ENCODE measurements at regions not wholly inside any gene's neighbourhood (a gene's known extent, or its start where the extent isn't known, plus 50 kb on each side); places are given as distances from the start of the nearest gene placed in this dataset.

- DNase-seq: no peak
These were observed 416.4 kb downstream of the TCERG1L start for GRCh38 chr10:130895161-130895560.

DNA sequence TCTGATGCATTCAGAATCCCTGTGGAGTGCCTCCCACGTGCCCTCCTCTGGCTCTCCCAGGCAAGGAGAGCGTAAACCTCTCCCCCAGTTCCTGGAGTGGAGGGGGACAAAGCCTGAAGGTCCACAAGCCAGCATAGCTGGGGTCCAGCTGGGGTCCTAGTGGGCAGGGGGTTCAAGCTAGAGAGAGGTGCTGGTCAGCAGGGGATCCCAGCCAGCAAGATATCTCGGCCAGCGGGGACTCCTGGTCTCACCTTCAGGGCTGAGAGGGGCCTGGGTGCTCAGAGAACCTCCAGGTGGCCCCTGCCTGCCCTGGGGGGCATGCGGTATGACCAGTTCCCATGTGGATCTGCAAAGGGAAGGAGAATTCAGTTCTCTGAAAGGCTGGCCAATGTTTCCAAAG, 413.7 kb downstream of the TCERG1L start:
- no peak for DNase-seq

- no peak for DNase-seq
These were observed 413.1 kb downstream of the TCERG1L start for GRCh38 chr10:130898381-130898780.

- no peak for DNase-seq
These were observed 411.7 kb downstream of the TCERG1L start for GRCh38 chr10:130899856-130900255.

DNA sequence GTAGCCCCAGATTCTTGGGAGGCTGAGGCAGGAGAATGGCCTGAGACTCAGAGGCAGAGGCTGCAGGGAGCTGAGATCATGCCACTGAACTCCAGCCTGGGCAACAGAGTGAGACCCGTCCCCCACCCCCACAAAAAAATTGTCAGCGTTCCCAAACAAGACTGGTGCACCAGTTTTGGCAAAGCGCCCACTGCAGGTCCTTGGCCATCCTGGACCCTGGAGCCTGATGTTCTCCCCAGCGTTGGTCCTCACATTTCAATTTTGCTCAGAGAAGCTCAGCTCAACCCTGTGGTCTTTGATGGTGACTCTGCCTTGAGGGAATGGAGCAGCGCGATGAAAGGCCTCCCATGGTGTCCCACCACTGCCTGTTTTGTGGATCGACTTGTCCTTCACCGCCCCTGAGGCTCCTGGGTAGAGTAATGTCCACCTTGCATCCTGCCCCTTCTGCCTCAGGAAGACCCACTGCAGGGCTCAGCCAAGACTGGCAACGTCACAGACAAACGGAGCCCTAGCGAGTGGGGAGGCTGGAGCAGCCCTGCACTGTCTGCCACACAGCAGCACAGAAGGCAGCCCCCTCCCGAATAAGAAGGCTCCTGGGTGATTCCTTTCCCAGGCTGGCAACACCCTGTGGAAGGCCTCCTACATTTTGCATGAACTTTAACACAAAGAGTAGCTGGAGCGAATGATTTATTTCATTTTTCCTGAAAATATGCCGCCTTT, 410.9 kb downstream of the TCERG1L start:
- DNase-seq: no peak

DNA sequence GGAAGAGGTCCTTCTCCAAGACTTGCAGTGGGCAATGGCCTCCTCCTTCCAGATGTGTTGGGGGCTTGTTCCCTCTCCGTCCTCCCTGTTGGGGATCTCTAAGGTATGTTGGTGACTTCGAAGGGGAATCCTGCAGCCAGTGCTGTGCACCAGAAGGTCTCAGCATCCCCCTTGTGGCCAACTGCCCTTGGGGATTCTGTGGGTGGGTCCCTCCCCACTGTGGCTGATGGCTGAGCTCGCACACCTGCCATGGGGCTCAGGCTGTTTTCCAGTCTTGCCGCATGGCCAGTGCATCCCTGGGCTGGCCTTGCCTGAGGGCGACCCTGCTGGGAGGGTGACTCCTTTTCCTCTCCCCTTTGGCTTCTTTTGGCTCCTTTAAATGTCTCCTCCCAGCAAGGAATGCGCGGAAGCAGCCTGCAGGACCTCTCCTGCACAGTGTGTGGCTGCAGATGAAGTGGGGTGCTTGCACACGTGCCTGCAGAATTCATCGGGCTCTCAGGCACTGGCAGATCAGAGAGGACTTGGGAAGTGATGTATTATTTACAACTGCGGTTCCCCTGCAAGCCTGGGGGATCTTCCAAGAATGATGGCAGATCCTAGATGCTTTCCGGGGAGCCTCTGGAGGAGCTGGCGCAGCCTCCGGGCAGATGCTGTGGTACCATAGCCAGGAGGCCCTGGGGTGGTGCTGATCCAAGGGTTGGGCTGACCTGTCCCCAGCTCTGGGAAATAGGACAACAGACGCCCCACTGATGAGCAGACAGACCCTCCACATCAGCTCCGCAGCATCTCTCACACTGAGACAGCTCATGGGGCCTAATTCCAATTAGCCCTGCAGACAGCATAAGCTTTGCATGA, 410.0 kb downstream of the TCERG1L start:
- no peak for DNase-seq

DNA sequence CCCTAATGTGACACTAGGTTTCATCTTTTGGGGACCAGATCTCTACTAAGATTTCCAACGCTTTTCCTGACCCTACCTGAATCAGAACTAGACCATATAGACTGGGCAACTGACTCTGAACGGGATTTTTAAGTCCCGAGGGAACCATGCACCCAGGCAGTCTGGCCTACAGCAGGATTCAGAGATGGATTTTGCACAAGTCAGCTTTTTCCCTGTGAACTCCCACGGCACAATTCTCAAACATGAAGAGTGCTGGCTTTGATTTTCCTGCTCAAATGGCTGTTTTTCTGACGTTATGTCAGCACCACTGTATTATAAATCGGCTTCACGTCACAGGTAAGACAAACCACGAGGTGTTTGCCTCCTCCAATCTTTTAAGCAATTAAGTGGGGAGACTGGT, 409.1 kb downstream of the TCERG1L start:
- no peak for DNase-seq

DNA sequence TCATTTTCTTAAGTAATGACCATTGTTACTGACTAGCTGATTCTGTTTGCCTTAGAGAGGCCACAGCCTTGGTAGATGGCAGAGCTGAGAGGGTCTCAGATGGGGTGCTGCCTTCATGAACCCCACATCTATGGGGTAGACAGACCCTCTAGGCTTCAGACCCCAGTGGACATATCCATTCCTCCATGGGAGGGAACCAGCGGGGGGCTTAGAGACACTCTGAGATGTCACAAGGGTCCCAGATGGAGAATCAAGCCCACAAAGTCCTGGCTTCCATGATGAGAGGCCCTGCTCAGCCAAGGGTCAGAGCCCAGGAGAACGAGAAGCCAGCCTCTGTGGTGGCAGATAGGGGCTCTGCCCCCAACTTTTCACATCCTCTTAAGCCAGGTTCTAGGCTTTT, 408.6 kb downstream of the TCERG1L start:
- DNase-seq: no peak

DNA sequence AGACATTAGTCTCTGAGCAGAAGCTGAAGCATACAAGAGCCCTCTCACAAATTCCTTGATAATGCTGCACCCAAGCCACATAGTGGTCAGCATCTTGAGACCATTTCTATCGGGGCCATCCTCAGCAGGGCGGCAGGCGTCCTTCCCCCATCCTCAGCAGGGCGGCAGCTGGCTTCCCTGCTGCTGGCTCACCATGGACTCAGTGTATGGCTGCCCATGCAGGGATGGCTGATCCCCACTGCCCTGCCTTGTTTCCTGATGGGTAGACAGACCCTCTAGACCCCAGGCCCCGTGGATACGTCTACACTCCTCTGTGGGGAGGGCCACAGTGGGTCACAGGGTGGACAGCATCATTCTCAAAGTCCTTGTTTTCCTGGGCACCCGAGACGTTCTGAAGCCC, 406.8 kb downstream of the TCERG1L start:
- no peak for DNase-seq

DNA sequence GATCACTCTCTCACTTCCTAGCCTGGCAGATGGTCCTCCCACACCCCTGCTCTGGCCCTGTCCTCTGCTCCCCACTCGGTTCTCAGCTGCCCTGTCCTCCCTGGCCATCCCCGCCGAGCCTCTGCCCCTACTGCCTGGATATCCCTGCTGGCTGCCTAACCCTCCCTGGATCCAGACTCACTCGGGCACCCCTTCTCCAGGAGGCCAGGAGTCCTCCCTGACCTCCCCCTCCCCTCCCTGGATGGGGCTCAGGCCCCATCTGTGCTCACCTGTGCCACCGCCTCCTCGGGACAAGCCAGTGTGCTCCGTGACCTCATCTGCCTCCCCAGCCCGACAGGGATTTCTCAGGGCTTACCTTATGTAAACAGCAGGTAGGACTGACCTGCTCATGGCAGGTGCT, 406.1 kb downstream of the TCERG1L start:
- DNase-seq: no peak

DNA sequence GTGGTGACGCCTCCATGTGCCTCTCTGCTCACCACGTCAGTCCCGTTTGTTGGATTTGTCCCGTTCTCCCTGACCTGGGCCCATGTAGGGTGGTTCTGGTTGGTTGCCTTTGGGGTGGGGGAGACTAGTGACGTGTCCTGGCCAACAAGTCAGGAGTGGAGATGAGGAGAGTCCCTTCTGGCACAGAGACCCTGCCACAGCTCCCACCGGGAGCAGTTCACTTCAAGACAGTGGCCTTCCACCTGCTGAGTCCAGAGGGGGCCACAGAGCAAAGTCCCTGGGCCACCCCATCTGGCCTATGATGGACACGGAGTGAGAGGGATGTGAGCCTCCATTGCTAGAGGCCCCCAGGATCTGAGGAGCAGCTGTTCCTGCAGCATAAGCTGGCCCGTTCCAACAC, 405.6 kb downstream of the TCERG1L start:
- DNase-seq: no peak

- DNase-seq: no peak
These were observed 400.7 kb downstream of the TCERG1L start for GRCh38 chr10:130910848-130911247.

GRCh38 chr10:130913844-130914243, 397.7 kb downstream of the TCERG1L start:
- DNase-seq: no peak

DNA sequence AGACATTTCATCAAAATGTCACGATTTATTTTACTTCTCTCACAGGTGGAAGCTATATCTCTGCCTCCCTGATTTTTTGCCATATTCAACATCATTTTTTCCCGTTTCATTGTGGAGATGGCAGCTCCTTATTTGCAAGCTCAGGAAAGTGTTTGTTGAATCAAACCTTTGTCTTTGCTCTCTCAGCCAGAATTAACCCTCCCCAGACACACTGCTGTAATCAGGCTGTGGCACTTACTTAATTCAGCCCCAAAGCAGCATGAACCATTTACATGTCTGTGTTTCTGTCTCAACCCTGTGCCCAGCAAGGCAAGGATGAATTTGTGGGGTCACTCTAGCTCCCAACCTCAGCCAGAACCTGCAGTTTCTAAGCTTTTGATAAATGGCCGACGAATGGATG, 397.2 kb downstream of the TCERG1L start:
- no peak for DNase-seq

- DNase-seq: no peak
These were observed 396.5 kb downstream of the TCERG1L start for GRCh38 chr10:130915065-130915464.

DNA sequence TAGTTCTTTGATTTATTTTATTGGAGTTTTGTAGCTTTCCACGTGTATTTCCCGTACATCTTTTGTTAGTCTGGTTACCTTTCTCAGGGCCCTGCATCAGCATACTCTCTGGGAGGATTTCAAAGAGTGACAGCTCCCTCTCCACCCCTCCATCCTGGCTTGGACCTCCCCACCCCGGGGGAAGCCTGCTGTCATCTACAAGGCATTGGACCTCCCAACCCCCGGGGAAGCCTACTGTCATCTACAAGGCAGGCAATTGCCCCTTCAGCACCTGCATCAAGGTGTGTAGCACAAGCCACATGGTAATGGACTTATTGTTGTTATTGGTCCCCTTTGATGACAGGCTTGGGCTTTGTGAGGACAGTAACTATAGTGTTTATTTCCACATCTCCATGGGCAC, 390.1 kb downstream of the TCERG1L start:
- no peak for DNase-seq

- no peak for DNase-seq
These were observed 389.5 kb downstream of the TCERG1L start for GRCh38 chr10:130921911-130922440.

DNA sequence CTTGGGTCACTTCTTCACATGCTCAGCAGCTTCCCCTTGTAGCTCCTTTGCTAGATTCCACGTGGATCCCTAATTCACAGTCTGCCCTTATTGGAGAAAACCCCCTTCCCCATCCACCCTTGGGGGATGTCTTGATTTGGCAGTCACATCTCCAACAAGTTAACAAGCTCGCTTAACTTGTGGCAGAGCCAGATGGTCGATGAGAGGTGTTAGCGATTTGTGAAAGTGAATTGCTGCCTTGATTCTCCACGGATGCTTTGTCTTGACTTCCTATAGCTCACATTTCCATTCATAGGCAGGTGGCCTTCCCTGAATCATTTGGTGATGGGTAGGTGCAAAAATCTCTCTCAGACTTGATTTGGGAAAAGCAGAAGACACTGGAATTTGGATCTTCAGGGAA, 387.9 kb downstream of the TCERG1L start:
- no peak for DNase-seq

- no peak for DNase-seq
These were observed 387.2 kb downstream of the TCERG1L start for GRCh38 chr10:130924138-130924819.

DNA sequence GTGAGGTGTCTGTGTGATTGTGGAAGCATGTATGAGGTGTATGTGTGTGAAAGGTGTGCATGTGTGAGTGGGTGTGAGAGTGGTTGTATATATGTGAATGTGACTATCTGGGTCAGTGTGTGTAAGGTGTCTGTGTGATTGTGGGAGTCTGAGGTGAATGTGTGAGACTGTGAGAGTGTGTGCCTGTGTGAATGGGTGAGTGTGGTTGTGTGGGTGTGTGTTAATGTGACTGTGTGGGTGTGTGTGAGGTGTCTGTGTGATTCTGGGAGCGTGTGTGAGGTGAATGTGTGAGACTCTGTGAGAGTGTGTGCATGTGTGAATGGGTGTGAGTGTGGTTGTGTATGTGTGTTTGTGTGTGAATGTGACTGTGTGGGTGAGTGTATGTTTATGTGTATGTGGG, 385.1 kb downstream of the TCERG1L start:
- no peak for DNase-seq

DNA sequence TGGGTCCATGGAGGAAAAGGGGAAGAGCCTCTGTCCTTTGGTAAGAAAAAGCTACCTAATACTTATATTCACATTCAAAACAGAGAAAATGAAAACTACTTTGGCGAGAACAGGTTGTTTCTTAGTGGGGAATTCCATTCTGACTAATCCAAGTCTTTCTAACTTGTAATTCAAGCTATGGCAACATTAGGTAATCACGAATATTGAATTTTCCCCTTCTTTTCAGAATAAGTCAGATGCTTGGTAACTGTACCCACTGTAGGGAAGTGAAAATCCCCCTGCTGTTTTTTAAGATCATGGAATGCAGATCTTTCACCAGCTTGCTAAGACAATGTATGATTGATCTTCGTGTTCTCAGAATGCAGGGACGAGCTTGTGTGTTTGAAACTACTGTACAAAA, 384.4 kb downstream of the TCERG1L start:
- DNase-seq: no peak

- no peak for DNase-seq
These were observed 383.2 kb downstream of the TCERG1L start for GRCh38 chr10:130928306-130928705.
